ENCODE measurements at regions not wholly inside any gene's neighbourhood (a gene's known extent, or its start where the extent isn't known, plus 50 kb on each side); places are given as distances from the start of the nearest gene placed in this dataset.
"Not testable (repeated sequence)": the region's sequence is repeated elsewhere in the genome, so short reads cannot be mapped to it uniquely, and the experiment has no call there.

DNA sequence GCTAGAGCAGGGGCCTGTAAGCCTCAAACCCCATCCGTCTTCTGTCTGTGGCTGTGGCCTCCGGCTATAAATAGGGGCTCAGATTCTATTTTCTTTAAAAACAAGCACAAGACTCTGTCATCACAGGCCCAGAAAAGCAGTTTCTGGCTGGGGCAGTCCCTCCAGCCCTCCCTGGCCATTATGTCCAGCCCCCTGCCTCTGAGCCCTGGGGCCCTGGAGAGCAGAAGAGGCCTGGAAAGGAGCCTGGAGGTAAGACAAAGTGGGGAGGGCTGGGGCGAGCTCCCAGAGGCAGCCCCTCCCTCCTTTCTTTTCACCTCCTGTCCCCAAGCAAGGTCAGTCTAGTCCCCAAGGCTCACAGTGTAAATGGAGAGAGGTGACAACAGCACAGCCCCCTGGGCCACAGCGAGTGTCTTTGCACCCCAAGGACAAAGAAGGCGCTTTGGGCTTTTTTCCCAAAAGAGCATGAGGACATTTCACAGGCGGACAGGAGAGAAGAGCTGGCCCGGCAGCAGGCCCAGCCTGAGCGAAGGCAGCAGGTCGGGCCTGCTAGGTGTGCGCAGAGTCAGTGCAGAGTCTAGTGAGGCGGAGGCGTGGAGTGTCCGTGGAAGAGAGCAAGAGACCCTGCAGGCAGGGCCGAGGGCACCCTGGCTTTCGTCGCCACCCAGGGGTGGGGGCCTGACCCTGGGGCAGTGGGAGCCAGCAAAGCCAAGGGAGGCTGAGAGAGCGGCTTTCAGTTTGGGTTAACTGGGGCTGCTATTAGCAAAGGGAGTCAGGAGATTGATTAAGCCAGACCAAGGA is 188.3 kb downstream of the TBC1D2B start:
- no peak overlapping the region for H3K4me2 ChIP-seq (ENCODE audit: extremely low read depth, insufficient read depth, low read length)
- H3K9me3 ChIP-seq (ENCODE audit: control insufficient read depth, insufficient read depth, low read depth, low read length): no peaks in the 10 kb centered on the region
- H3K9ac ChIP-seq (ENCODE audit: insufficient read depth, low read length): no peak overlapping the region
- H3K4me1 ChIP-seq (ENCODE audit: control insufficient read depth, extremely low read depth, insufficient read depth, low read length): no peaks in the 10 kb centered on the region
- H3K27me3 ChIP-seq (ENCODE audit: control insufficient read depth, insufficient read depth, low read length): no peaks in the 10 kb centered on the region
- H3K79me2 ChIP-seq (ENCODE audit: control insufficient read depth, insufficient read depth, low read length): no peaks in the 10 kb centered on the region
- no peak overlapping the region for H2AFZ ChIP-seq (ENCODE audit: low read length)
- H3K36me3 ChIP-seq (ENCODE audit: control insufficient read depth, insufficient read depth, low read length): no peaks in the 10 kb centered on the region
- no peak overlapping the region for H3K4me3 ChIP-seq (replicated peaks in 1 of 4; ENCODE audit: control extremely low read depth in 1 of 4, insufficient read depth in 1 of 4, low read depth in 3 of 4, low read length in 4 of 4)
- TF ChIP-seq, protein P1, sequence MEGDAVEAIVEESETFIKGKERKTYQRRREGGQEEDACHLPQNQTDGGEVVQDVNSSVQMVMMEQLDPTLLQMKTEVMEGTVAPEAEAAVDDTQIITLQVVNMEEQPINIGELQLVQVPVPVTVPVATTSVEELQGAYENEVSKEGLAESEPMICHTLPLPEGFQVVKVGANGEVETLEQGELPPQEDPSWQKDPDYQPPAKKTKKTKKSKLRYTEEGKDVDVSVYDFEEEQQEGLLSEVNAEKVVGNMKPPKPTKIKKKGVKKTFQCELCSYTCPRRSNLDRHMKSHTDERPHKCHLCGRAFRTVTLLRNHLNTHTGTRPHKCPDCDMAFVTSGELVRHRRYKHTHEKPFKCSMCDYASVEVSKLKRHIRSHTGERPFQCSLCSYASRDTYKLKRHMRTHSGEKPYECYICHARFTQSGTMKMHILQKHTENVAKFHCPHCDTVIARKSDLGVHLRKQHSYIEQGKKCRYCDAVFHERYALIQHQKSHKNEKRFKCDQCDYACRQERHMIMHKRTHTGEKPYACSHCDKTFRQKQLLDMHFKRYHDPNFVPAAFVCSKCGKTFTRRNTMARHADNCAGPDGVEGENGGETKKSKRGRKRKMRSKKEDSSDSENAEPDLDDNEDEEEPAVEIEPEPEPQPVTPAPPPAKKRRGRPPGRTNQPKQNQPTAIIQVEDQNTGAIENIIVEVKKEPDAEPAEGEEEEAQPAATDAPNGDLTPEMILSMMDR (conservative IDR thresholded peaks at IDR 0.05 in 1 of 2, IDR thresholded peaks at IDR 0.05 in 1 of 2; ENCODE audit: low read depth in 1 of 2, low read length in 2 of 2): no peak
- DNase-seq (ENCODE audit: low read depth in 2 of 2): peak in 1 of 2 donors; percentile 5
- no peak overlapping the region for H3K27ac ChIP-seq (ENCODE audit: insufficient read depth, low read length)
- H4K20me1 ChIP-seq (ENCODE audit: control insufficient read depth, extremely low read depth, insufficient read depth, low read length): no peaks in the 10 kb centered on the region

DNA sequence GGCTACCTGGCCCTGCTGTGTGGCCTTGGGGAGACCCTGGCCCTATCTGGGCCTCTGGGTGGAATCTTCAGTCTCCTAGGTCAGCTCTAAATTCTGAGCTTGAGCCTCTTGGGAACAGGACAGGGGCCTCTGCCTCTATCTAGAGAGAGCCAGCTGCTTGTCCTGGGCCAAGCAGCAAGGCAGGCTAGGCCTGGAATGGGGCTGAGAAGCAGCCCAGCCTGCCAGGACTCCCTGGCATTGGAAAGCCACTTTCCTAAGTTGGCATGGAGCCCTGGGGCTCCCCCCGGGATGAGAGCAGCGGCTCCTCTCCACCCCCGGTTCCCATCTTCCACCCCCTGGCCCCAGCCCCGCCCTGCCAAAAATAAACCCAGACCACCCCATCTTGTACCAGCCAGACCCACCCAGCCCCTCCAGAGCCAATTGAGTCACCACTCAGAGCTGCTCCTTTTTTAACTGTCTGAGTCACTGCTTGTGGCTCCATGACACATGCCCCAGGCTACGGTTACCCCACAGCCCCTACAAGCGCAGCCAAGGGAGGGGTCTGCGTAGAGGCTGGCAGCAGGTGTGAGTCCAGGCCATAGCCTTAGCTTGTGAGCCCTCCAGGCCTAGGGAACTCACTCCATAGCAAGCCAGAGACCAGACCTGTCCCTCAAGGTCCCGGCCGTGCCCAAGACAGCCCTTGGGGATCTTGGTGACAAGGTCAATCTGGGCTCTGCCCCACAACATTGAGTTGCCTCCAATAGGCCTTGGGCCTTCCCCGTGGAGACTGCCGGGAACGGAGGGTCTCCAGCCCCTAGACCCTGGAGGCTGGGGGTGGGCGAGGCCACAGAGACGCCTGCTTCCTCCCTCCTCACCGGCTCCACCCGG is 189.7 kb downstream of the TBC1D2B start:
- H3K27me3 ChIP-seq (ENCODE audit: control insufficient read depth, insufficient read depth, low read length); H3K9me3 ChIP-seq (ENCODE audit: control insufficient read depth, insufficient read depth, low read depth, low read length); H3K36me3 ChIP-seq (ENCODE audit: control insufficient read depth, insufficient read depth, low read length); H4K20me1 ChIP-seq (ENCODE audit: control insufficient read depth, extremely low read depth, insufficient read depth, low read length); DNase-seq (ENCODE audit: low read depth in 2 of 2); H3K4me2 ChIP-seq (ENCODE audit: extremely low read depth, insufficient read depth, low read length); H3K27ac ChIP-seq (ENCODE audit: insufficient read depth, low read length); H3K79me2 ChIP-seq (ENCODE audit: control insufficient read depth, insufficient read depth, low read length); H3K9ac ChIP-seq (ENCODE audit: insufficient read depth, low read length); H2AFZ ChIP-seq (ENCODE audit: low read length); H3K4me1 ChIP-seq (ENCODE audit: control insufficient read depth, extremely low read depth, insufficient read depth, low read length); H3K4me3 ChIP-seq (replicated peaks in 1 of 4; ENCODE audit: control extremely low read depth in 1 of 4, insufficient read depth in 1 of 4, low read depth in 3 of 4, low read length in 4 of 4): not testable (repeated sequence)

DNA sequence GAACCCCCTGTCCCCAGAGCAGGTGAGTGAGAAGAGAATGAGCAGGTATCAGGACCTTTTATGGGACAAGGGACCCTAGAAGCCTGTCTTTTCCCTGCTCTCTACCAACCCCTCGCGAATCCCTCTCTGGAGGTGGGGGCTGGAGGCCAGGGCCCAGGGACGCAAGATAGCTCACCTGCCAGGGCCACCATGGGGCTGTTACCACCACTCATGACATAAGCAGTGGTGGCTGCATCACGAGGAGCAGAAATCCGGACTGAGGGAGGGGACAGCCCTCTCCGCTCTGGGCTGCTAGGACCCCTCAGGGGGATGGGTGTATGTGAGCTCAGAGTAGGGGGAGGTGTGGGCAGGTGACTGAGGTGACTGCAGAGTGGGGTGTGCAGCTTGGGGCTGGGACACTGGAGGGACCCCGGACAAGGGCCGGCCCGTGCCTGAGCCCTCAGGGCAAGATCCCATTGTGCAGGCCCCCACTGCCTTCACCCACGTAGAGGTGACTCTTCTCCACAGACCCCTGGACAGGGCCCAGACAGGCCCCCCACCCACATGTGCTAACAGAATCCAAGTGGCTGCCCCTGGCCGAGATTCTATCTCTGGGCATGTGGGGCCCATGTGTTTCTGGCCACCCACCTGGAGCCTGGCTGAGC is 190.6 kb downstream of the TBC1D2B start:
- Histone ChIP-seq H3K4me1 (ENCODE audit: control insufficient read depth, extremely low read depth, insufficient read depth, low read length) (no peaks in the 10 kb centered on the region), H3K9me3 (ENCODE audit: control insufficient read depth, insufficient read depth, low read depth, low read length) (no peaks in the 10 kb centered on the region), H3K27ac (ENCODE audit: insufficient read depth, low read length) (no peak overlapping the region), H3K27me3 (ENCODE audit: control insufficient read depth, insufficient read depth, low read length) (no peaks in the 10 kb centered on the region), H3K9ac (ENCODE audit: insufficient read depth, low read length) (no peak overlapping the region), H4K20me1 (ENCODE audit: control insufficient read depth, extremely low read depth, insufficient read depth, low read length) (no peaks in the 10 kb centered on the region), H3K4me2 (ENCODE audit: extremely low read depth, insufficient read depth, low read length) (no peak overlapping the region), H3K79me2 (ENCODE audit: control insufficient read depth, insufficient read depth, low read length) (no peaks in the 10 kb centered on the region), H2AFZ (ENCODE audit: low read length) (no peak overlapping the region), H3K36me3 (ENCODE audit: control insufficient read depth, insufficient read depth, low read length) (no peaks in the 10 kb centered on the region), H3K4me3 (replicated peaks in 1 of 4; ENCODE audit: control extremely low read depth in 1 of 4, insufficient read depth in 1 of 4, low read depth in 3 of 4, low read length in 4 of 4) (no peak overlapping the region)
- no peak for DNase-seq (ENCODE audit: low read depth in 2 of 2)
- TF ChIP-seq, protein P1 (conservative IDR thresholded peaks at IDR 0.05 in 1 of 2, IDR thresholded peaks at IDR 0.05 in 1 of 2; ENCODE audit: low read depth in 1 of 2, low read length in 2 of 2): no peak
- TF ChIP-seq EZH2 (IDR thresholded peaks at IDR 0.05; ENCODE audit: low read length, missing control alignments): no peak

DNA sequence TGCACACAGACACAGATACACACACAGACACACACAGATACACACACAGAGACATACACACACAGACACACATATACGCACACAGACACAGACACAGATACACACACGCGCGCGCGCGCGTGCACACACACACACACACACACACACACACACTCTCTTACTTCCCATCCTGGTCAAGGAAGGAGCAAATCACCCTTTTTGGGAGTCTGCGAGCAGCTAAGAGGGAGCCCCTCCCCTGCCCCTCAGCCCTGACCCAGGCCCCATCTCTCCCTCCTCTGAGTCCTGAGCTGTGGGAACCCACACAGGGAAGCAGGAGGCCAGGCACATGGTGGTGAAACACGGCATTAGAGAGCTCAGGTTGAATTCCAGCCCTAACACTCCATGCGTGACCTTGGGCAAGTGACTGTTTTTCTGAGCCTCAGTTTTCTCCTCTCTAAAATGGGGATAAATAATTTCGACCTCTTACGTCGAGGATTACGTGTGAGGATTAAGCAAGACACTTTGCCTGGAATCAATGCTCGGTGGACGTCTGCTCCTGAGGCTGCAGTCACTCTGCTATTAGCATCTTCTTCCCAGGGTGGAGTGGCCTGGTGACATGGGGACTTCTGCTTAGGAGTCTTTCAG is 191.5 kb downstream of the TBC1D2B start:
- not testable (repeated sequence) for H2AFZ ChIP-seq (ENCODE audit: low read length); H4K20me1 ChIP-seq (ENCODE audit: control insufficient read depth, extremely low read depth, insufficient read depth, low read length); H3K27ac ChIP-seq (ENCODE audit: insufficient read depth, low read length); H3K79me2 ChIP-seq (ENCODE audit: control insufficient read depth, insufficient read depth, low read length); H3K9ac ChIP-seq (ENCODE audit: insufficient read depth, low read length); H3K36me3 ChIP-seq (ENCODE audit: control insufficient read depth, insufficient read depth, low read length); H3K4me3 ChIP-seq (replicated peaks in 1 of 4; ENCODE audit: control extremely low read depth in 1 of 4, insufficient read depth in 1 of 4, low read depth in 3 of 4, low read length in 4 of 4); H3K4me2 ChIP-seq (ENCODE audit: extremely low read depth, insufficient read depth, low read length); H3K9me3 ChIP-seq (ENCODE audit: control insufficient read depth, insufficient read depth, low read depth, low read length); H3K4me1 ChIP-seq (ENCODE audit: control insufficient read depth, extremely low read depth, insufficient read depth, low read length); H3K27me3 ChIP-seq (ENCODE audit: control insufficient read depth, insufficient read depth, low read length)
- DNase-seq (ENCODE audit: low read depth in 2 of 2): peak; percentile 4

DNA sequence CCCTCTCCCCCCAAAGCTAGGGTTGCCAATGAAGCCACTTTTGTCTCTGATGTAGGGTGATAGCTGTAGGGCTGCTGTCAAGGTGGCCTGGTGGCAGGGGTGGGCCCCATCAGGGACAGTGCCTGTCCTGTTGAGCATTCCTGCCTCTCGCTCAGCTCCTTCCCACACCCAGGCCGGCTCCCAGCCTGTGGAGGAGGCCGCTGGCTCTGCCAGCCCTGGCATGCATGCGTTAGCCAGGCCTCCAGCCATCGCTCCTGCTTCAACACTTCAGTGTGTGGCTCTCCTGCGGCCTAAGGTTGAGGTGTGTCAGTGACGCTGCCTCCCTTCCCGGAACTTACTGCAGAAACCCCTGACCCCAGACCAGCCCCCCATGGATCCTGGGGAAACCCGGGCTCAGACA is 194.5 kb downstream of the TBC1D2B start:
- not testable (repeated sequence) for H2AFZ ChIP-seq (ENCODE audit: low read length); DNase-seq (ENCODE audit: low read depth in 2 of 2); H3K79me2 ChIP-seq (ENCODE audit: control insufficient read depth, insufficient read depth, low read length); H3K9me3 ChIP-seq (ENCODE audit: control insufficient read depth, insufficient read depth, low read depth, low read length); H3K4me2 ChIP-seq (ENCODE audit: extremely low read depth, insufficient read depth, low read length); H3K4me3 ChIP-seq (replicated peaks in 1 of 4; ENCODE audit: control extremely low read depth in 1 of 4, insufficient read depth in 1 of 4, low read depth in 3 of 4, low read length in 4 of 4); H3K27me3 ChIP-seq (ENCODE audit: control insufficient read depth, insufficient read depth, low read length); H3K27ac ChIP-seq (ENCODE audit: insufficient read depth, low read length); H3K9ac ChIP-seq (ENCODE audit: insufficient read depth, low read length); H3K36me3 ChIP-seq (ENCODE audit: control insufficient read depth, insufficient read depth, low read length); H3K4me1 ChIP-seq (ENCODE audit: control insufficient read depth, extremely low read depth, insufficient read depth, low read length); H4K20me1 ChIP-seq (ENCODE audit: control insufficient read depth, extremely low read depth, insufficient read depth, low read length)
